Tibial artery (tissue), 4 donors: ENCODE measurements at regions not wholly inside any gene's neighbourhood (a gene's known extent, or its start where the extent isn't known, plus 50 kb on each side); places are given as distances from the start of the nearest gene placed in this dataset.

Experiments
- DNase-seq, 2 donors: peaks; one replicate each; pipeline ENCODE4 v3.0.0-alpha.2; 2019
- H3K27ac ChIP-seq, 2 donors: fragments of 200-600 bp; sonication (generic) in 1 of 2; 1 replicate in 1 of 2; 2 replicates in 1 of 2; pipeline ENCODE4 v1.5.1; 2018 to 2019; ENCODE audit warnings: mild to moderate bottlenecking in 1 of 2
- H3K27me3 ChIP-seq, 2 donors: fragments of 200-600 bp; sonication (generic) in 1 of 2; one replicate each; pipeline versions ENCODE4 v1.5.1 to v1.6.0; 2016 to 2019
- H3K36me3 ChIP-seq, 3 donors: fragments of 200-600 bp; sonication (generic) in 2 of 3; one replicate each; pipeline ENCODE4 v1.5.1; 2016 to 2019; ENCODE audit warnings: mild to moderate bottlenecking in 2 of 3
- H3K4me1 ChIP-seq, 4 donors: fragments of 200-600 bp; sonication (generic) in 2 of 4; 1 replicate in 3 of 4; 2 replicates in 1 of 4; pipeline ENCODE4 v1.5.1; 2016 to 2019
- H3K4me3 ChIP-seq, 2 donors: fragments of 200-600 bp; sonication (generic) in 1 of 2; 1 replicate in 1 of 2; 2 replicates in 1 of 2; pipeline ENCODE4 v1.5.1; 2018 to 2019; ENCODE audit warnings: mild to moderate bottlenecking in 2 of 2
- H3K9me3 ChIP-seq, 3 donors: fragments of 200-600 bp; sonication (generic) in 1 of 3; one replicate each; pipeline ENCODE4 v1.5.1; 2016 to 2019
- CTCF ChIP-seq, 2 experiments: fragments of 200-600 bp in 1 of 2; fragments of 450-650 bp in 1 of 2; IDR thresholded peaks; one replicate each; pipeline ENCODE4 v1.5.1; 2017 to 2019; ENCODE audit warnings: antibody characterized with exemption in 2 of 2, mild to moderate bottlenecking in 1 of 2, moderate library complexity in 1 of 2
- intact Hi-C: fragments of 100-400 bp; cut with DNase I; formaldehyde crosslinking; loops from one replicate; pipeline ENCODE4 v1.15.0; 2023; ENCODE audit warnings: low total_unique reads

GRCh38 chr2:136244536-136244885 lies 126.6 kb upstream of the CXCR4 start:
- no peak for DNase-seq
- TF ChIP-seq CTCF (IDR thresholded peaks at IDR 0.05) = no peak
- Histone ChIP-seq H3K27ac (no peak overlapping the region), H3K27me3 (no peaks in the 10 kb centered on the region), H3K4me1 (peaks cover 0 to 8% (median 3%) of the 10 kb centered on the region in 4 donors), H3K4me3 (no peak overlapping the region), H3K9me3 (no peaks in the 10 kb centered on the region), H3K36me3 (no peaks in the 10 kb centered on the region)
- intact Hi-C loops = no loop called here

GRCh38 chr2:136243638-136244535 lies 125.9 kb upstream of the CXCR4 start:
- H3K27ac ChIP-seq = no peak overlapping the region
- intact Hi-C loops = no loop called here
- H3K4me3 ChIP-seq = no peak overlapping the region
- no peak for DNase-seq
- no peaks in the 10 kb centered on the region for H3K27me3 ChIP-seq
- peaks cover 0 to 8% (median 3%) of the 10 kb centered on the region in 4 donors for H3K4me1 ChIP-seq
- H3K9me3 ChIP-seq = no peaks in the 10 kb centered on the region
- H3K36me3 ChIP-seq = no peaks in the 10 kb centered on the region
- no peak for TF ChIP-seq CTCF (IDR thresholded peaks at IDR 0.05)

GRCh38 chr2:136242687-136243277 lies 124.8 kb upstream of the CXCR4 start:
- Histone ChIP-seq H3K4me3 (no peak overlapping the region), H3K9me3 (no peaks in the 10 kb centered on the region), H3K4me1 (peaks cover 0 to 10% (median 4%) of the 10 kb centered on the region in 4 donors), H3K27me3 (no peaks in the 10 kb centered on the region), H3K36me3 (no peaks in the 10 kb centered on the region), H3K27ac (no peak overlapping the region)
- no peak for TF ChIP-seq CTCF (IDR thresholded peaks at IDR 0.05)
- no peak for DNase-seq
- intact Hi-C loops = no loop called here

- Histone ChIP-seq H3K27me3 (no peaks in the 10 kb centered on the region), H3K36me3 (no peaks in the 10 kb centered on the region), H3K9me3 (no peaks in the 10 kb centered on the region), H3K27ac (no peak overlapping the region), H3K4me3 (no peak overlapping the region), H3K4me1 (peaks cover 0 to 10% (median 4%) of the 10 kb centered on the region in 4 donors)
- intact Hi-C loops = no loop called here
- no peak for DNase-seq
- no peak for TF ChIP-seq CTCF (IDR thresholded peaks at IDR 0.05)
Observed at GRCh38 chr2:136242100-136242499, 124.2 kb upstream of the CXCR4 start.

GRCh38 chr2:136239079-136239685 lies 121.2 kb upstream of the CXCR4 start:
- intact Hi-C loops = no loop called here

More at GRCh38 chr2:136239079-136239685, 121.2 kb upstream of the CXCR4 start:
- Histone ChIP-seq H3K4me1 (peaks cover 0 to 5% (median 0%) of the 10 kb centered on the region in 4 donors), H3K27me3 (no peaks in the 10 kb centered on the region), H3K27ac (peak overlapping the region; percentile 24 to 30), H3K4me3 (no peak overlapping the region), H3K9me3 (no peaks in the 10 kb centered on the region), H3K36me3 (no peaks in the 10 kb centered on the region)
- TF ChIP-seq CTCF (IDR thresholded peaks at IDR 0.05) = no peak
- DNase-seq = no peak
